K562 (cell line): ENCODE measurements at regions not wholly inside any gene's neighbourhood (a gene's known extent, or its start where the extent isn't known, plus 50 kb on each side); places are given as distances from the start of the nearest gene placed in this dataset.

ENCODE experiments used
- CBX2 ChIP-seq: fragments of 200-600 bp; sonication (generic); IDR thresholded peaks from one replicate; pipeline ENCODE4 v1.6.1; 2012; ENCODE audit warnings: mild to moderate bottlenecking, low read length, inconsistent platforms; ENCODE audit not compliant: insufficient read depth, poor library complexity, severe bottlenecking
- CREB3 ChIP-seq: fragments of 450-650 bp; conservative IDR thresholded peaks from 2 replicates; pipeline ENCODE4 v1.6.1; 2016; ENCODE audit warnings: missing genetic modification characterization, low read depth, mild to moderate bottlenecking, missing compliant biosample characterization, moderate library complexity
- E2F6 ChIP-seq, 2 experiments: IDR thresholded peaks; 2 replicates each; pipeline ENCODE4 v1.6.1; 2011; ENCODE audit warnings: borderline replicate concordance in 1 of 2, control low read depth in 1 of 2, low read depth in 1 of 2, low read length in 1 of 2, mild to moderate bottlenecking in 1 of 2, mixed read lengths in 1 of 2, moderate library complexity in 1 of 2; ENCODE audit not compliant: insufficient read depth in 1 of 2, insufficient read length in 1 of 2, poor library complexity in 1 of 2, severe bottlenecking in 1 of 2; ENCODE audit errors: extremely low read depth in 1 of 2
- ELF1 ChIP-seq: fragments of 200-800 bp; sonication (Bioruptor generic); IDR thresholded peaks from 2 replicates; pipeline ENCODE4 v1.6.1; 2016; ENCODE audit warnings: missing genetic modification characterization, missing compliant biosample characterization
- ELF4 ChIP-seq: fragments of 450-650 bp; formaldehyde crosslinking; IDR thresholded peaks from 2 replicates; pipeline ENCODE4 v1.4.0; 2022; ENCODE audit warnings: missing genetic modification characterization
- HMGN3 ChIP-seq: IDR thresholded peaks from 2 replicates; pipeline ENCODE4 v1.6.1; 2011; ENCODE audit warnings: borderline replicate concordance, low read depth, mild to moderate bottlenecking, mixed read lengths, low read length; ENCODE audit not compliant: insufficient read length; ENCODE audit errors: extremely low read depth
- ILF3 ChIP-seq: fragments of 450-650 bp; IDR thresholded peaks from 2 replicates; pipeline ENCODE4 v1.6.1; 2018; ENCODE audit warnings: antibody characterized with exemption, mild to moderate bottlenecking, moderate library complexity, borderline replicate concordance
- MED1 ChIP-seq: sonication (generic); formaldehyde crosslinking; IDR thresholded peaks from 2 replicates; pipeline ENCODE4 v1.8.1; 2023; ENCODE audit warnings: missing genetic modification reagents, borderline replicate concordance
- MXD1 ChIP-seq: fragments of 250-450 bp; sonication (Bioruptor Pico); IDR thresholded peaks from 2 replicates; pipeline ENCODE4 v1.8.0; 2021; ENCODE audit warnings: borderline replicate concordance, mild to moderate bottlenecking, moderate library complexity; ENCODE audit not compliant: poor library complexity, severe bottlenecking
- MXI1 ChIP-seq: IDR thresholded peaks from 2 replicates; pipeline ENCODE4 v1.6.1; 2011; ENCODE audit warnings: low read depth, mild to moderate bottlenecking, improper control_type of control experiment, low read length
- NCOA4 ChIP-seq: fragments of 450-650 bp; IDR thresholded peaks from 2 replicates; pipeline ENCODE4 v1.6.1; 2018; ENCODE audit warnings: mild to moderate bottlenecking; ENCODE audit not compliant: partially characterized antibody
- RBM25 ChIP-seq: fragments of 200-400 bp; formaldehyde crosslinking; IDR thresholded peaks from 2 replicates; pipeline ENCODE4 v1.6.1; 2018; ENCODE audit warnings: low read length, low read depth, moderate library complexity; ENCODE audit not compliant: severe bottlenecking
- SIRT6 ChIP-seq: IDR thresholded peaks from one replicate; pipeline ENCODE4 v1.6.1; 2012; ENCODE audit warnings: low read depth, mild to moderate bottlenecking, control low read depth, inconsistent platforms, low read length, moderate library complexity
- UBTF ChIP-seq, 2 experiments: IDR thresholded peaks; 2 replicates each; pipeline ENCODE4 v1.6.1; 2012; ENCODE audit warnings: improper control_type of control experiment in 2 of 2, low read depth in 2 of 2, low read length in 2 of 2, borderline replicate concordance in 1 of 2
- ZBED1 ChIP-seq: IDR thresholded peaks from 2 replicates; pipeline ENCODE4 v1.6.1; 2014
- ZBTB8A ChIP-seq: fragments of 450-650 bp; IDR thresholded peaks from 2 replicates; pipeline ENCODE4 v1.6.1; 2018; ENCODE audit warnings: mild to moderate bottlenecking, moderate library complexity; ENCODE audit not compliant: partially characterized antibody
- ZC3H4 ChIP-seq: sonication (generic); formaldehyde crosslinking; IDR thresholded peaks from 2 replicates; pipeline ENCODE4 v1.9.0; 2021; ENCODE audit warnings: missing genetic modification reagents, borderline replicate concordance
- ZNF124 ChIP-seq: sonication (generic); formaldehyde crosslinking; IDR thresholded peaks from 2 replicates; pipeline ENCODE4 v1.8.1; 2022; ENCODE audit warnings: missing genetic modification reagents
- ZNF143 ChIP-seq: sonication (generic); formaldehyde crosslinking; IDR thresholded peaks from 2 replicates; pipeline ENCODE4 v1.9.0; 2022; ENCODE audit warnings: mild to moderate bottlenecking, missing genetic modification reagents
- ZNF239 ChIP-seq: fragments of 250-450 bp; sonication (Bioruptor Pico); IDR thresholded peaks from 2 replicates; pipeline ENCODE4 v1.4.0; 2020; ENCODE audit warnings: mild to moderate bottlenecking
- ZSCAN32 ChIP-seq: fragments of 450-650 bp; formaldehyde crosslinking; IDR thresholded peaks from 2 replicates; pipeline ENCODE4 v1.4.0; 2020; ENCODE audit warnings: mild to moderate bottlenecking, moderate library complexity
- TF ChIP-seq, protein P1 (sequence below): fragments of 450-650 bp; IDR thresholded peaks from 2 replicates; pipeline ENCODE4 v1.6.1; 2017; ENCODE audit warnings: antibody characterized with exemption

DNA sequence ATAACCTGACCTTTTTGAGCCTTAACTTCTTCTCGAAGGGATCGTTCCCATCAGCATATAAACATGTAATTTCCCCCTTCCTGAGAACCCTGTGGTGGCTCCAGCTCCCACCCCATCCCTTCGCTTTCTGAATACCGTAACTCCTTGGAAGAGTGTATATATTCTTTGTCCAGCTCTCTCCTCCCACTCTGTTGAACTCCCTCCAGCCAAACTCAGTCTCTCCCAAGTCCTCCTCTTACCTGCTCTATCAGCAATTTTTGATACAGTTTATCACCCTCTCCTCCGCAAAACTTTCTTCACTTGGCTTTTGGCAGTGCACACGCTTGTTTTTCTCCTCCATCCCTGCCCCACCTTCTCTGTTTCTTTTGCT, 109.9 kb upstream of the SLC25A33 start (continued):
- TF ChIP-seq UBTF (IDR thresholded peaks at IDR 0.05; ENCODE audit: borderline replicate concordance in 1 of 2, low read depth in 2 of 2, low read length in 2 of 2), result no peak
- no peak for TF ChIP-seq MED1
- TF ChIP-seq ELF1 (tag), result no peak
- TF ChIP-seq RBM25, result no peak
- no peak for TF ChIP-seq MXI1
- no peak for TF ChIP-seq ZBTB8A
- TF ChIP-seq MXD1 (CRISPR knock-in tag), result no peak
- TF ChIP-seq HMGN3, result no peak
- no peak for TF ChIP-seq CBX2
- TF ChIP-seq ZNF124 (CRISPR knock-in tag), result no peak
- no peak for TF ChIP-seq ZNF143 (CRISPR knock-in tag)
- no peak for TF ChIP-seq ILF3
- TF ChIP-seq E2F6 (IDR thresholded peaks at IDR 0.05; ENCODE audit: borderline replicate concordance in 1 of 2, extremely low read depth in 1 of 2, insufficient read depth in 1 of 2, insufficient read length in 1 of 2, low read depth in 1 of 2, low read length in 1 of 2, poor library complexity in 1 of 2, severe bottlenecking in 1 of 2), result peak in 1 of 2 experiments; percentile 20
- TF ChIP-seq, protein P1, sequence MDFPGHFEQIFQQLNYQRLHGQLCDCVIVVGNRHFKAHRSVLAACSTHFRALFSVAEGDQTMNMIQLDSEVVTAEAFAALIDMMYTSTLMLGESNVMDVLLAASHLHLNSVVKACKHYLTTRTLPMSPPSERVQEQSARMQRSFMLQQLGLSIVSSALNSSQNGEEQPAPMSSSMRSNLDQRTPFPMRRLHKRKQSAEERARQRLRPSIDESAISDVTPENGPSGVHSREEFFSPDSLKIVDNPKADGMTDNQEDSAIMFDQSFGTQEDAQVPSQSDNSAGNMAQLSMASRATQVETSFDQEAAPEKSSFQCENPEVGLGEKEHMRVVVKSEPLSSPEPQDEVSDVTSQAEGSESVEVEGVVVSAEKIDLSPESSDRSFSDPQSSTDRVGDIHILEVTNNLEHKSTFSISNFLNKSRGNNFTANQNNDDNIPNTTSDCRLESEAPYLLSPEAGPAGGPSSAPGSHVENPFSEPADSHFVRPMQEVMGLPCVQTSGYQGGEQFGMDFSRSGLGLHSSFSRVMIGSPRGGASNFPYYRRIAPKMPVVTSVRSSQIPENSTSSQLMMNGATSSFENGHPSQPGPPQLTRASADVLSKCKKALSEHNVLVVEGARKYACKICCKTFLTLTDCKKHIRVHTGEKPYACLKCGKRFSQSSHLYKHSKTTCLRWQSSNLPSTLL, result no peak
- TF ChIP-seq ZNF239, result no peak
- TF ChIP-seq NCOA4, result no peak
- 0 out of 2 replicates have a peak, but pooled peaks have one; percentile 6 for TF ChIP-seq CREB3 (tag)
- TF ChIP-seq ZC3H4 (CRISPR knock-in tag), result no peak
- no peak for TF ChIP-seq SIRT6
- no peak for TF ChIP-seq ZSCAN32 (CRISPR knock-in tag)
- TF ChIP-seq ZBED1, result no peak
- TF ChIP-seq ELF4 (CRISPR knock-in tag), result no peak
